Activated CD4-positive, alpha-beta T cell treated with anti-CD3 and anti-CD28 coated beads, Interleukin-2, Interleukin-4, amounts not matched to agents 100 ng/mL and 50 ng/mL, durations not matched to agents 16 hours and 8 hours (primary cell): ENCODE measurements at regions not wholly inside any gene's neighbourhood (a gene's known extent, or its start where the extent isn't known, plus 50 kb on each side); places are given as distances from the start of the nearest gene placed in this dataset.

Experiments
- DNase-seq: peaks from one replicate; pipeline ENCODE4 v3.0.0-alpha.2; 2020; ENCODE audit warnings: low spot score

GRCh38 chr3:64741341-64741740 is 53.5 kb upstream of the ADAMTS9 start:
- no peak for DNase-seq

GRCh38 chr3:64739971-64740631 is 52.3 kb upstream of the ADAMTS9 start:
- DNase-seq: no peak
